Motor neuron (in vitro differentiated cells): ENCODE measurements at regions not wholly inside any gene's neighbourhood (a gene's known extent, or its start where the extent isn't known, plus 50 kb on each side); places are given as distances from the start of the nearest gene placed in this dataset.

Experiments used
- ATAC-seq, 8 experiments: fragments of 200-7000 bp; cut with Tn5 transposase; replicated peaks in 6 of 8; 2 replicates each; pipeline ENCODE4 v1.8.0; 2021; ENCODE audit warnings: mild to moderate bottlenecking in 8 of 8, moderate library complexity in 8 of 8
- H3K27ac ChIP-seq, 2 donors: fragments of 250-450 bp; sonication (Bioruptor Pico); 2 replicates each; pipeline ENCODE4 v1.9.0; 2021; ENCODE audit warnings: antibody characterized with exemption in 2 of 2, mild to moderate bottlenecking in 2 of 2, moderate library complexity in 1 of 2
- H3K4me1 ChIP-seq, 2 donors: fragments of 250-450 bp; sonication (Bioruptor Pico); replicated peaks in 1 of 2; 2 replicates each; pipeline ENCODE4 v1.6.1; 2021; ENCODE audit warnings: antibody characterized with exemption in 2 of 2, mild to moderate bottlenecking in 2 of 2, moderate library complexity in 1 of 2
- H3K4me3 ChIP-seq, 5 donors: fragments of 250-450 bp; sonication (Bioruptor Pico); 2 replicates each; pipeline ENCODE4 v1.9.0; 2021; ENCODE audit warnings: antibody characterized with exemption in 5 of 5, mild to moderate bottlenecking in 5 of 5, moderate library complexity in 4 of 5
- WGBS, 10 experiments: fragments of 450-650 bp; shearing (Covaris generic); methylation state at CpG; one replicate each; pipeline ENCODE4 v1.0.0; 2022; 5-methylcytosine and 5-hydroxymethylcytosine counted together
- in situ Hi-C, 9 experiments: fragments of 400-800 bp; cut with MboI; loops; one replicate each; pipeline ENCODE4 v1.15.0; 2021; ENCODE audit warnings: low sequenced_read_pairs in 9 of 9, low pct_unique_long_range_greater_than_20kb in 2 of 9; ENCODE audit not compliant: unreplicated experiment in 9 of 9

- Histone ChIP-seq H3K27ac (peak overlapping the region in 1 of 2 donors; percentile 22), H3K4me1 (peaks cover 29 to 50% of the 10 kb centered on the region in 2 donors), H3K4me3 (no peak overlapping the region)
- 80 to 93% (median 83%) methylated on average over 1 to 5 of the region's 9 CpGs; no CpG with 5 or more reads in 7 of the 10 experiments for WGBS, 10 experiments
- in situ Hi-C loops: no loop called here
- ATAC-seq: no peak
Measured at GRCh38 chr17:77460514-77461046, 319.8 kb downstream of the SEC14L1 start.

DNA sequence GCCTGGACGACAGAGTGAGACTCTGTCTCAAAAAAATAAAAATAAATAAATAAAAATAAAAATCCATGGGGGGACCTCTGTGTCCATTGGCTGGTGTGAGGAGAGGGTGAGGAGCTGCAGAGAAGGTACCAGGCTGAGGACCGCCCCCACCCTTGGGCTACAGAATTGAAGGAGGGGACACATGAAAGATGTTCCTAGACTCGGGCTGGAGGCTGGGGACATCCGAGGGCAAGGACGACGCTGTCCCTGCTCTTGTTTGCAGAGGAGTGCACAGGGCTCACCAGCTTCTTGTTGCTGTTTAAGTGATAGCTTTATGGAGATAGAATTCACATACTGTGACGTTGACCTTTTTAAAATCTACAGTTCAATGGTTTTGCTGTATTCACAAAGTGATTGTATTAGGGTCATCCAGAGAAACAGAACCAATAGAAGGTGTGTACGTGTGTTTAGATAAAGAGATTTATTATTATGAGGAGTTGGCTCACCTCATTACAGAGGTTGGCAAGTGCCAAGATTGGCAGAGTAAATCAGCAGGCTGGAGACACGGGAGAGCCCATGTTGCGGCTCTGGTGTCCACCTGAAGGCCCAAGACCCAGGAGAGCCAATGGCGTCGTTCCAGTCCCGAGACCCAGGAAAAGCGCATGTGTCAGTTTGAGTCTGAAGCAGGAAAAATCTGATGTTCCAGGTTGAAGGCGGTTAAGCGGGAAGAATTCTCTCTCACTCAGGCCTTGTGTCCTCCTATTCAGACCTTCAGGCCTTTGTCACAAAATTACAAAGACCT, 320.7 kb downstream of the SEC14L1 start:
- H3K27ac ChIP-seq: peak overlapping the region; percentile 7 to 70
- ATAC-seq: no peak
- in situ Hi-C loops: no loop called here
- H3K4me3 ChIP-seq: no peak overlapping the region
- WGBS, 10 experiments: 45 to 100% (median 85%) methylated on average over 1 to 15 of the region's 16 CpGs; no CpG with 5 or more reads in 1 of the 10 experiments
- H3K4me1 ChIP-seq: peaks cover 30 to 50% of the 10 kb centered on the region in 2 donors

DNA sequence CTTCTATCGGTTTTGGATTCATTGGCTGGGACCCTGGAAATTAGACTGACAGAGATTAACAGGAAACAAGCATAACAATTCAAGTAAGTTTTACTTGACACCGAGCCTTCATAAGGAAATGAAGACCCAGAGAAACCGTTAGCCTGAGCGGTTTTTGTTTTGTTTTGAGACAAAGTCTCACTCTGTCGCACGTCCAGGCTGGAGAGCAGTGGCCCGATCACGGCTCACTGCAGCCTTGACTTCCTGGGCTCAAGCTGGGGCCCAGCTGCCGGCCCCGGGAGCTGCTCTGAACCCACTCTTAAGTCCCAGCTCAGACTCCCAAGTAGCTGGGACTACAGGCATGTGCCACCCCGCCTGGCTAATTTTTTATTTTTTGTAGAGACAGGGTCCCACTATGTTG, 321.3 kb downstream of the SEC14L1 start:
- H3K4me3 ChIP-seq: no peak overlapping the region
- whole genome bisulfite sequencing, 10 experiments: 17 to 100% (median 41%) methylated on average over 1 to 9 of the region's 11 CpGs; no CpG with 5 or more reads in 2 of the 10 experiments
- peaks cover 36 to 53% of the 10 kb centered on the region in 2 donors for H3K4me1 ChIP-seq
- no peak for ATAC-seq
- H3K27ac ChIP-seq: peak overlapping the region; percentile 7 to 70
- in situ Hi-C loops: no loop called here

GRCh38 chr17:77462553-77463497, 322.1 kb downstream of the SEC14L1 start:
- WGBS, 10 experiments: 80 to 100% (median 94%) methylated on average over 1 to 14 of the region's 16 CpGs; no CpG with 5 or more reads in 1 of the 10 experiments
- in situ Hi-C loops: no loop called here
- Histone ChIP-seq H3K4me1 (peaks cover 41 to 57% of the 10 kb centered on the region in 2 donors), H3K27ac (peak overlapping the region in 1 of 2 donors; percentile 70), H3K4me3 (no peak overlapping the region)
- ATAC-seq: no peak

DNA sequence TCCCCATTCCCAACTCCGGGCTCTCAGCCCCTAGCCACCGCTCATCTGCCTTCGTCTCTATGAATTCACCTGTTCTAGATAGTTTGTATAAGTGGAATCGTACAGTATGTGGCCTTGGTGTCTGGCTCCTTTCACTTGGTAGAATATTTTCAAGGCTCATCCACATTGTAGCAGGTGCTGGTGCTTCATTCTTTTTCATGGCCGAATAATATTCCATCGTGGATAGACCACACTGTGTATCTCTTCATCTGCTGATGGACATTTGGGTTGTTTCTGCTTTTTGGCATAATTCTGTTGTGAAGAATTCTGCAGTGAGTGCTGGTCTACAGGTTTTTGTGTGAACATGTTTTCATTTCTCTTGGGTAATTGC, 324.2 kb downstream of the SEC14L1 start:
- peak overlapping the region; percentile 65 to 76 for H3K27ac ChIP-seq
- 76 to 100% (median 91%) methylated on average over 1 to 6 of the region's 6 CpGs; no CpG with 5 or more reads in 2 of the 10 experiments for WGBS, 10 experiments
- no peak for ATAC-seq
- H3K4me1 ChIP-seq: peaks cover 44 to 55% of the 10 kb centered on the region in 2 donors
- in situ Hi-C loops: no loop called here
- no peak overlapping the region for H3K4me3 ChIP-seq

DNA sequence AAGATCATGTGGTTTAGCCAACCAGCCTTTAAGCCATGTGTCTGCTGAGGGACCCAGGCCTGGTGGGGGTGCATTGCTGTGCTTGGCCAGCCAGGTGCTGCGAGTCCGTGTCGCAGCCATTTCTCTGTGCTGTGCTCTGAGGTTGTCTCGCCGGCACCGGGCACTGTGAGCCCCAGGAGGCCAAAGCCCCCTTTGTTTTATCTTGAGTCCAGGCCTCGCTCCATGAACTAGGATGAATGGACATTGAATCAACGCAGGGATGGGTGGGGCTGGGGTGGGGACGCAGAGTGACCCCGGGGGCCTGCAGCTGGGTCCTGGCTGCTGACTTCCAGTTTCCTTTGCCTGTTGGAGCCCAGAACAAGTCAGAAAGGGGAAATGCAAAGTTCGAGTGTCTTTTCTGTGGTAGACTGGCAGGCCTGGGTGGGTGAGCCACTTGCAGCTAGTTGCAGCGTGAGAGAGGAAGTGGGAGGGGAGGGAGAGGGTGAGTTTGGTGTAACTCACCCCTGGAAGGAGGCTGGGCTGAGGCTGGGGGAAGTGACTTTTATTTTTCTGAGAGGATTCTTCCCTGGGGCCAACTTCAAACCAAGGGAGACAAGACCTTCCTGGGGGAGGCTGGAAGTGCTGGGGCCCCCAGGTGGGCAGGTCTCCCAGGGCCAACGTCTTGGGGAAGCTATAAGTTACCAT, 324.7 kb downstream of the SEC14L1 start:
- Histone ChIP-seq H3K4me3 (no peak overlapping the region), H3K27ac (peak overlapping the region; percentile 65 to 76), H3K4me1 (peaks cover 46 to 56% of the 10 kb centered on the region in 2 donors)
- WGBS, 10 experiments: 7 to 60% (median 20%) methylated on average over 2 to 3 of the region's 13 CpGs; no CpG with 5 or more reads in 7 of the 10 experiments
- in situ Hi-C loops: no loop called here
- peak; percentile 31 to 76 (median 54) for ATAC-seq

- WGBS, 10 experiments: 14% methylated on average over 6 of the region's 13 CpGs; no CpG with 5 or more reads in 9 of the 10 experiments
- Histone ChIP-seq H3K27ac (peak overlapping the region; percentile 65 to 76), H3K4me1 (peaks cover 48 to 56% of the 10 kb centered on the region in 2 donors), H3K4me3 (peak overlapping the region in 4 of 5 donors; percentile 2 to 9 (median 7))
- peak; percentile 82 to 96 (median 91) for ATAC-seq
- in situ Hi-C loops: no loop called here
Measured at GRCh38 chr17:77466140-77466539, 325.4 kb downstream of the SEC14L1 start.

DNA sequence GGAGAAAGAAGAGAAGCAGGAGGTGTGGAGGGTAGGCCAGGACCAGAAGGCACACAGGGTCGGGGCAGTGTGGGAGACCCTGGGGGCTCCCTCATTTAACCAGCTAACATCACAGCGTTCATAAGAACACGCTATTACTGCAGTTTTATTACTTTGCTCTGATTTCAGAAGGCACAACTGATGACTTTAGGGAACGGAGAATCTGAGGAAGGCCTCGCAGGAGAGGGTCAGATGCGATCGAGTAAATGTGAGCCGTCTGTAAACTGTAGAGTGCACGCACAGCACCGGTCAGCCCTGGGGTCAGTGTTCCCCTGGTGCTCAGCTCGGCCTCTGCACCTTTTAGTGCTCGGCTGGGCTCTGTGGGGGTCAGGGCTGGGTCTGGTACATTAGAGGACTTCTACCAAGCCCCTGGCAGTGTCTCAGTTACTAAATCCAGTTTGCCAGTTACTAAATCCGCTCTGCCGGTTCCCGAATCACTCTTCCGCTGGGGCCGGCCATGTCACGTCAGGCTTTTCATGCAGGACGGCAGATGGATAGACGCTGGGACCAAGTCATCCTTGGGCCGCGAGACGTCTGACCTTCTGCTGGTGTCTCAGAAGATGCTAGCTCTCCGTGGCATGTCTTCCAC, 325.9 kb downstream of the SEC14L1 start:
- in situ Hi-C loops: no loop called here

GRCh38 chr17:77467521-77467920, 326.8 kb downstream of the SEC14L1 start:
- ATAC-seq: peak in 3 of 8 experiments; percentile 1 to 5 (median 1)
- no peak overlapping the region for H3K4me3 ChIP-seq
- peaks cover 50 to 56% of the 10 kb centered on the region in 2 donors for H3K4me1 ChIP-seq
- peak overlapping the region; percentile 65 to 76 for H3K27ac ChIP-seq
- in situ Hi-C loops: no loop called here
- 74 to 90% (median 83%) methylated on average over 2 to 11 of the region's 25 CpGs; no CpG with 5 or more reads in 7 of the 10 experiments for WGBS, 10 experiments

More for the DNA sequence above, 325.9 kb downstream of the SEC14L1 start:
- Histone ChIP-seq H3K4me3 (peak overlapping the region in 4 of 5 donors; percentile 2 to 9 (median 7)), H3K27ac (peak overlapping the region; percentile 65 to 76), H3K4me1 (peaks cover 48 to 56% of the 10 kb centered on the region in 2 donors)
- WGBS, 10 experiments: 19 to 30% (median 24%) methylated on average over 2 to 12 of the region's 24 CpGs; no CpG with 5 or more reads in 6 of the 10 experiments
- peak in 5 of 8 experiments; percentile 5 to 19 (median 16) for ATAC-seq

GRCh38 chr17:77468897-77469296, 328.1 kb downstream of the SEC14L1 start:
- H3K4me1 ChIP-seq: peaks cover 59 to 64% of the 10 kb centered on the region in 2 donors
- in situ Hi-C loops: no loop called here
- WGBS, 10 experiments: 80 to 100% (median 100%) methylated on average over 1 to 4 of the region's 7 CpGs; no CpG with 5 or more reads in 4 of the 10 experiments
- H3K27ac ChIP-seq: no peak overlapping the region
- H3K4me3 ChIP-seq: no peak overlapping the region
- ATAC-seq: no peak

GRCh38 chr17:77470330-77470786, 329.6 kb downstream of the SEC14L1 start:
- in situ Hi-C loops: no loop called here
- H3K4me3 ChIP-seq: no peak overlapping the region
- no peak overlapping the region for H3K27ac ChIP-seq
- peaks cover 66 to 72% of the 10 kb centered on the region in 2 donors for H3K4me1 ChIP-seq
- ATAC-seq: no peak
- 94 to 100% (median 100%) methylated on average over 2 to 3 of the region's 3 CpGs; no CpG with 5 or more reads in 1 of the 10 experiments for WGBS, 10 experiments
